ENCODE measurements at regions not wholly inside any gene's neighbourhood (a gene's known extent, or its start where the extent isn't known, plus 50 kb on each side); places are given as distances from the start of the nearest gene placed in this dataset.
"Not testable (repeated sequence)": the region's sequence is repeated elsewhere in the genome, so short reads cannot be mapped to it uniquely, and the experiment has no call there.

DNA sequence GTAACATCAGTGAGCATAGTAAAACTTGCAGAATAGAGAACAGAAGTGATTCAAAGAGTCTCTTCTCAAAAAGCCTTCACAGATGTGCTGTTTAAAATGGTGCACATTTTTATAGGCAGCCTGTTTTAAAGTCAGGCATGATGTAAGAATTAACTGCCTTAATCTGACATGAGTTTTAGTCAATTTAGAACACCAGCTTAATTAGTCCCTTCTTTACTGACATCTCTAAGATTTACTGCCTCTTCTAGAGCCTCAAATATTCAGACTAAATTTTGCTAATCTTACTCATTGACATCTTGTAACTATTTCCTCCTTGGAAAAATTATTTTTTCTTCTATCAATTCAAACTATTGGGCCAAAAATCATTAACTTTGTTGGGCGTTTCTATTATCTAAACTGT, 782.5 kb downstream of the C12orf50 start:
- Mint-ChIP-seq H3K27me3 (no peaks in the 10 kb centered on the region), H3K9me3 (peaks cover 0 to 12% of the 10 kb centered on the region in 2 donors), H3K4me1 (no peaks in the 10 kb centered on the region), H3K4me3 (no peak overlapping the region), H3K27ac (no peak overlapping the region)
- no peak for DNase-seq
- ATAC-seq = no peak

GRCh38 chr12:87238466-87238865, 790.7 kb downstream of the C12orf50 start:
- ATAC-seq (no peak), DNase-seq (no peak)
- no peaks in the 10 kb centered on the region for H3K27me3 Mint-ChIP-seq
- no peak overlapping the region for H3K4me3 Mint-ChIP-seq
- H3K27ac Mint-ChIP-seq = no peak overlapping the region
- peaks cover 0 to 7% of the 10 kb centered on the region in 2 donors for H3K9me3 Mint-ChIP-seq
- H3K4me1 Mint-ChIP-seq = no peaks in the 10 kb centered on the region

GRCh38 chr12:87234898-87235297, 794.3 kb downstream of the C12orf50 start:
- Mint-ChIP-seq H3K27ac (no peak overlapping the region), H3K4me1 (no peaks in the 10 kb centered on the region), H3K27me3 (no peaks in the 10 kb centered on the region), H3K4me3 (no peak overlapping the region), H3K9me3 (peaks cover 0 to 7% of the 10 kb centered on the region in 2 donors)
- DNase-seq (no peak), ATAC-seq (no peak)

- Mint-ChIP-seq H3K27ac (no peak overlapping the region), H3K9me3 (peaks cover 0 to 4% of the 10 kb centered on the region in 2 donors), H3K4me3 (no peak overlapping the region), H3K27me3 (no peaks in the 10 kb centered on the region), H3K4me1 (no peaks in the 10 kb centered on the region)
- ATAC-seq (no peak), DNase-seq (no peak)
Observed at GRCh38 chr12:87233671-87234070, 795.5 kb downstream of the C12orf50 start.

- H3K27me3 Mint-ChIP-seq = no peaks in the 10 kb centered on the region
- H3K27ac Mint-ChIP-seq = no peak overlapping the region
- H3K9me3 Mint-ChIP-seq = no peaks in the 10 kb centered on the region
- ATAC-seq (no peak), DNase-seq (no peak)
- no peak overlapping the region for H3K4me3 Mint-ChIP-seq
- no peaks in the 10 kb centered on the region for H3K4me1 Mint-ChIP-seq
Observed at GRCh38 chr12:87231818-87232217, 797.4 kb downstream of the C12orf50 start.

- Mint-ChIP-seq H3K9me3 (no peaks in the 10 kb centered on the region), H3K27me3 (no peaks in the 10 kb centered on the region), H3K4me3 (no peak overlapping the region), H3K4me1 (no peaks in the 10 kb centered on the region), H3K27ac (no peak overlapping the region)
- no peak for ATAC-seq
- no peak for DNase-seq
Observed at GRCh38 chr12:87230441-87230840, 798.8 kb downstream of the C12orf50 start.

- H3K4me1 Mint-ChIP-seq = no peaks in the 10 kb centered on the region
Observed at GRCh38 chr12:87227162-87227561, 802.0 kb downstream of the C12orf50 start.

GRCh38 chr12:87217491-87217890, 811.7 kb downstream of the C12orf50 start:
- H3K9me3 Mint-ChIP-seq = no peaks in the 10 kb centered on the region
- no peaks in the 10 kb centered on the region for H3K27me3 Mint-ChIP-seq
- DNase-seq = no peak

More at GRCh38 chr12:87227162-87227561, 802.0 kb downstream of the C12orf50 start:
- no peak for ATAC-seq
- no peaks in the 10 kb centered on the region for H3K27me3 Mint-ChIP-seq
- no peak for DNase-seq
- no peak overlapping the region for H3K27ac Mint-ChIP-seq
- no peak overlapping the region for H3K4me3 Mint-ChIP-seq
- no peaks in the 10 kb centered on the region for H3K9me3 Mint-ChIP-seq

DNA sequence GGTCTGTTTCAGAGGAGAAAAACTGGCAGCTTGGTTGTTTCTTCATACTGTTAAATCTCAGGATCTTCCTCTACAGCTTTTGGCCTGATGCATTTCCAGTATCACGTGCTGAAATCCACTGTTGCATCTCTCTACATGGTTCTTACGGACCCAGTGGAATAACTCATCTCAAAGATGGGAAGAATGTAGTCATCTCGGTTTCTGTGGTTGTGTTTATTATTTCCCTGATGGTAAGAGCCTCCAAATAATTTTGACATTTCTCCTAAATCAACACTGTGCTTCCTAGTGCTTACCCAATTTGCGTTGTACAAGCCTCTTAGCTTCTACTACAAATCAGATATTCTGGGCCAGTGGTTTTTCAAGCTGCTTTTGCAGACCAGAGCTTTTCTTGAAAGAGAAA, 812.8 kb downstream of the C12orf50 start:
- DNase-seq = no peak

More at GRCh38 chr12:87217491-87217890, 811.7 kb downstream of the C12orf50 start:
- Mint-ChIP-seq H3K4me1 (no peaks in the 10 kb centered on the region), H3K27ac (no peak overlapping the region), H3K4me3 (no peak overlapping the region)
- no peak for ATAC-seq

GRCh38 chr12:87202189-87202588, 827.0 kb downstream of the C12orf50 start:
- no peak for ATAC-seq

More for the DNA sequence above, 812.8 kb downstream of the C12orf50 start:
- no peaks in the 10 kb centered on the region for H3K4me1 Mint-ChIP-seq
- H3K27me3 Mint-ChIP-seq = no peaks in the 10 kb centered on the region
- H3K27ac Mint-ChIP-seq = no peak overlapping the region
- H3K4me3 Mint-ChIP-seq = no peak overlapping the region
- ATAC-seq = no peak
- no peaks in the 10 kb centered on the region for H3K9me3 Mint-ChIP-seq

DNA sequence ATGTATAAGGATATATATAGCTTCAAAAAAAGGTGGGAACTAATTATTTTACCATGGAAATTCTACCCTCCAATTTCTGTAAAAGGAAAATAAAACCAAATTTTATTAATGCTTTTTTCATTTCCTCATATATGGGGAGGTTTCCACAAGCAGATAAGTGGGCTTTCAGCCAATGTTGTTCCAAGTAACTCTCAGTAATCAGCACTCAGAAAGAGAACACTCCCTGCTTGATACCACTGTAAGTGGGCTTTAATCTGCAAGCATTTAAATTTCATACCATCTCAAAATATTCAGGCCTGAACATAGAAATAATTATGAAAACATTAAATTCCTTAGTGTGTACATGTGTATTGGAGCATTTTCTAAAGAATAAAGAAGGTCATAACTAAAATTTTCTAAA, 827.6 kb downstream of the C12orf50 start:
- no peak overlapping the region for H3K27ac Mint-ChIP-seq
- ATAC-seq = no peak
- H3K9me3 Mint-ChIP-seq = peaks cover 9 to 30% of the 10 kb centered on the region in 2 donors
- no peaks in the 10 kb centered on the region for H3K4me1 Mint-ChIP-seq
- H3K27me3 Mint-ChIP-seq = no peaks in the 10 kb centered on the region
- H3K4me3 Mint-ChIP-seq = no peak overlapping the region
- DNase-seq = no peak

More at GRCh38 chr12:87202189-87202588, 827.0 kb downstream of the C12orf50 start:
- H3K4me3 Mint-ChIP-seq = no peak overlapping the region
- no peak for DNase-seq
- H3K27me3 Mint-ChIP-seq = no peaks in the 10 kb centered on the region
- peaks cover 15 to 36% of the 10 kb centered on the region in 2 donors for H3K9me3 Mint-ChIP-seq
- no peaks in the 10 kb centered on the region for H3K4me1 Mint-ChIP-seq
- H3K27ac Mint-ChIP-seq = no peak overlapping the region

GRCh38 chr12:87200289-87200979, 828.8 kb downstream of the C12orf50 start:
- H3K9me3 Mint-ChIP-seq = peaks cover 9 to 28% of the 10 kb centered on the region in 2 donors
- no peak for ATAC-seq
- no peaks in the 10 kb centered on the region for H3K4me1 Mint-ChIP-seq
- no peak overlapping the region for H3K27ac Mint-ChIP-seq
- H3K27me3 Mint-ChIP-seq = no peaks in the 10 kb centered on the region
- DNase-seq = no peak
- no peak overlapping the region for H3K4me3 Mint-ChIP-seq

DNA sequence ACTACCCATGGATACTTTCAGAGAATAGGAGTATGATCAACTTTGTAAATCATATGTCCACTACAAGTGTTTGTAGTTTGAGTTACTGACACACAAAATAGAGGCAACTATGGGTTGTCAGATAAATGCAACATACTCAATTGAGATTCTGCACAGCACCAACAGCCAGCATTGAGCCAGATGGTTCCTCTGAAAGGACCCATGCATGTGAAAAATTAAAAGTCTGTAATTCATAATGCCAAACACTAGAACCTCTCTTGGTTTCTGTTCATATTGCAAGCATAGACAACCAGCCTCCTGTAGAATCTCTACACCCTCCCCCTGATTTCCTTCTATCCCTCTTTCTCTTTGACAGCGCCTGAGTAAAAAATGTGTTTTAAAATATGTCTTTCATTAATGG, 831.0 kb downstream of the C12orf50 start:
- no peak overlapping the region for H3K27ac Mint-ChIP-seq
- ATAC-seq (no peak), DNase-seq (no peak)
- no peaks in the 10 kb centered on the region for H3K27me3 Mint-ChIP-seq
- H3K4me3 Mint-ChIP-seq = no peak overlapping the region
- no peaks in the 10 kb centered on the region for H3K4me1 Mint-ChIP-seq
- H3K9me3 Mint-ChIP-seq = peaks cover 4 to 20% of the 10 kb centered on the region in 2 donors

GRCh38 chr12:87196321-87196720, 832.9 kb downstream of the C12orf50 start:
- H3K27ac Mint-ChIP-seq = no peak overlapping the region
- no peaks in the 10 kb centered on the region for H3K4me1 Mint-ChIP-seq
- no peak for DNase-seq
- no peaks in the 10 kb centered on the region for H3K27me3 Mint-ChIP-seq
- ATAC-seq = no peak
- no peak overlapping the region for H3K4me3 Mint-ChIP-seq
- peaks cover 4 to 13% of the 10 kb centered on the region in 2 donors for H3K9me3 Mint-ChIP-seq

- H3K27ac Mint-ChIP-seq, H3K4me1 Mint-ChIP-seq, DNase-seq, H3K4me3 Mint-ChIP-seq, H3K27me3 Mint-ChIP-seq, H3K9me3 Mint-ChIP-seq, ATAC-seq: not testable (repeated sequence)
Observed at GRCh38 chr12:87194389-87194788, 834.8 kb downstream of the C12orf50 start.

- Mint-ChIP-seq H3K4me3 (no peak overlapping the region), H3K9me3 (no peaks in the 10 kb centered on the region), H3K4me1 (no peaks in the 10 kb centered on the region), H3K27ac (no peak overlapping the region), H3K27me3 (no peaks in the 10 kb centered on the region)
- ATAC-seq (no peak), DNase-seq (no peak)
Observed at GRCh38 chr12:87185367-87185766, 843.8 kb downstream of the C12orf50 start.
